GM21717 (cell line): ENCODE measurements at regions not wholly inside any gene's neighbourhood (a gene's known extent, or its start where the extent isn't known, plus 50 kb on each side); places are given as distances from the start of the nearest gene placed in this dataset.

Source experiments
- ATAC-seq: cut with Tn5 transposase; IDR thresholded peaks from one replicate; pipeline ENCODE4 v1.9.1; 2021; ENCODE audit warnings: mild to moderate bottlenecking, moderate library complexity; ENCODE audit not compliant: unreplicated experiment

DNA sequence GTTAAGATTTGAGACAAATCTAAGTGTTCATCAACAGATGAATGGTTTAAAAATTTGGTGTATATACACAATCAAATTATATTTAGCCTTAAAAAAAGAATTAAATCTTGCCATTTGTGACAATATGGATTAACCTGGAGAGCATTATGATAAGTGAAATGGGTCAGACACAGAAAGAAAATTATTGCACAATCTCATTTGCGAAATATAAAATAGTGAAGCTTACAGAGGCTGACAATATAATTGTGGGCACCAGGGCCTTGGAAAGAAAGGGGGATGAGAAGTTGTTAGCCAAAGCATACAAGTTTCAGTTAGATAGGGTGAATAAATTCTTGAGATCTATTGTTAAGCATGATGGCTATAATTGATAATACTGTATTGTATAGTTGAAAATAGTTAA is 883.0 kb downstream of the TECRL start:
- ATAC-seq: no peak

DNA sequence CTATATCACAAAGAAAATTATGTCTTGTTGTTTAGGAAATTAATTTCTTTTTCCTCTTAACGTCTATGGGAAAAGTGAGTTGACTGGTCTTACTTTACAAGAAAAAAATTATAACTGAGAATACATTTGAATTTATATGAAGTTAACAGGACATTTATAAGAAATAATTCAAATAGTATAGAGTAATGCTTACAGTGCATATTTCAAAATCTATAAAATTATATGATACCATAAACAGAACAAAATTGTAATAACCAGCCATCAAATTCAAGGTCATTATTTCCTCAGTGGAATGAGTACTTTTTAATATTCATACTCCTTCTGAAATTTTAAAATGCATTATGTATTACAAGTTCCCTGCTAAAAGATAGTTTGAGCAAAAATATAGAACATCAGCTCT is 884.5 kb downstream of the TECRL start:
- ATAC-seq: no peak

DNA sequence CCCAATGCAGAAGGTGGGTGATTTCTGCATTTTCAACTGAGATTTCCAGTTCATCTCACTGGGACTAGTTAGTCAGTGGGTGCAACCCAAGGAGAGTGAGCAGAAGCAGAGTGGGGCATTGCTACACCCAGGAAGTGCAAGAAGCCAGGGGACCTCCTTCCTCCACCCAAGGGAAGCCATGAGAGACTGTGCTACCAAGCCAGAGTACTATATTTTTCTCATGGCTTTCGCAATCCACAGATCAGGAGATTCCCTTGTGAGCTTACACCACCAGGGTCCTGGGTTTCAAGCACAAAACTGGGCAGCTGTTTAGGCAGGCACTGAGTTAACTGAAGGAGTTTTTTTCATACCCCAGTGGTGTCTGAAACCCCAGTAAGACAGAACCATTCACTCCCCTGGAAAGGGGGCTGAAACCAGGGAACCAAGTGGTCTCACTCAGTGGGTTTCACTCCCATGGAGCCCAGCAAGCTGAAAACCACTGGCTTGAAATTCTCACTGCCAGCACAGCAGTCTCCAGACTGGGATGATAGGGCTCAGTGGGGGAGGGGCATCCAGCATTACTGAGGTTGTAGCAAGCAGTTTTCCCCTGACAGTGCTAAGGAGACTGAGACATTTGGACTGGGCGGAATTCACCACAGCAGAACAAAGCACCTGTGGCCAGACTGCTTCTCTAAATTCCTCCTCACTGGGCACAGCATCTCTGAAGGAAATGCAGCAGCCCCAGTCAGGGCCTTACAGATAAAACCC is 903.4 kb downstream of the TECRL start:
- ATAC-seq: no peak

DNA sequence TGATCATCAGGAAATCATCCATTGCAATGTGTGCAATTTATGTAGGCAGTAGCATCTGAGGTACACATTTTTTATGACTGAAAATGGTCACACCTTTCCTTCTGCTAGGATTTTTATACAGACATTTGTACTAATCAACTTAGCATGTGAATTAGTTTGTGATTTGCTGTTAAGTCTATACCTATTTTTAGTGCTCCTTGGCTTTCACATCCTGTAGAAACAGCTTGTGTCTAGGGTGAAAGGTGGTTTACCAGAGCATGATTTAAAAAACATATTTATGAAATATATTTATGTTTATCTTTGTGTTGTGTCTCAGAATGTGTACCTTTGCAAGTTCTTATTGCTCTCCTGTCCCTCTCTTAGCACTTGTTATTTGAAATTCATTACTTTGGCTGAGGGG is 916.0 kb downstream of the TECRL start:
- no peak for ATAC-seq

DNA sequence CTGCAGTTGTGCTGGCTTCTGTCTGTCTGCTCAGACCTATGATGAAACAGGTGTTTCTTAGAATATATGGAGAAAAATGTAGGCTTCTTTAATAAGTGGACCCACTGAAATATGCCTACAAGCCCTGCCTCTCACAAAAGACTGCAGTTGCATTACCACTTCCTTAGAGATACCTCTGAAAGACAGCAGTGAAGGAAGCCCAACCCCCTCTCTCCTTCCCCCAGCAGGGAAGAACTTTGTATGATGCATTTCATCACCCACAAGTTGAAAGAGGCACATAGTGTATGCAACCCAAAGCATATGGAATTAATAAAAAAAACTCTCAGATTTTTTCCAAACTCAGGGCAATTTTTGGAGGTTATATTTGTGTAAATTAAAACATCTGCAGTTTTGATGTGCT is 916.7 kb downstream of the TECRL start:
- peak; percentile 52 for ATAC-seq

DNA sequence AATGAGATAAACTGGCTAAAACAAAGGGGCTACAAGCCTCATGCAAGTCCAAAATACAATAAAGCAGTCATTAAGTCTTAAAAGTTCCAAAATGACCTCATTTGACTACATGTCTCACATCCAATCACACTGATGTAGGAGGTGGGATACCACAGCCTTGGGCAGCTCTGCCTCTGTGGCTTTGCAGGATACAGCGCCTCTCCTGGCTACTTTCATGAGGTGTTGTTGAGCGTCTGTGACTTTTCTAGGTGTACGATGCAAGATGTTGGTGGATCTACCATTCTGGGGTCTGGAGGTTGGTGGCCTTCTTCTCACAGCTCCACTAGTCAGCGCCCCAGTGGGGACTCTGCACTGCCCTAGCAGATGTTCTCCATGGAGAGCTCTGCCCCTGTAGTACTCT is 944.9 kb downstream of the TECRL start:
- no peak for ATAC-seq

DNA sequence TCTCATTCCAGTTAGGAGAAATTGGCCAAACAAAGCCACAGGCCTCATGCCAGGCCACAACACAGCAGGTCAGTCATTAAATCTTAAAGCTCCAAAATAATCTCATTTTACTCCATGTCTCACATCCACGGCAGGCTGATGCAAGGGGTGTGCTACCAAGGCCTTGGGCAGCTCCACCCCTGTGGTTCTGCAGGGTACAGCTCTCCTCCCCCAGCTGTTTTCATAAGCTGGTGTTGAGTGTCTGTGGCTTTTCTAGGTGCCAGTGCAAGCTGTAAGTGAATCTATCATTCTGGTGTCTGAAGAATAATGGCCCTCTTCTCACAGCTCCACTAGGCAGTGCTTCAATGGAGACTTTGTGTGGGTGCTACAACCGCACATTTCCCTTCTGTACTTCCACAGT is 949.2 kb downstream of the TECRL start:
- no peak for ATAC-seq

DNA sequence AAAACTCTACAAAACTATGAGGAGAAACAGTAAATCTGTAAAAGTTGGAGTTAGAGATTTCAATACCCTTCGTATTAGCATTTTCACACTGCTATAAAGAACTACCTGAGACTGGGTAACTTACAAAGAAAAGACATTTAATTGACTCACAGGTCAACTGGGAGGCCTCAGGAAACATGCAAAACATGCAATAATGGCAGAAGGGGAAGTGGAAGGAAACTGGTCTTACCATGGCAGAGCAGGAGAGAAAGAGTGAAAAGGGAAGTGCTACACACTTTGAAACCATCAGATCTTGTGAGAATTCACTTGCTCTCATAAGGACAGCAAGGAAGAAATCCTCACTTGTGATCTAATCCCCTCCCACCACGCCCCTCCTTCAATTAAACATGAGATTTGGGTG is 949.9 kb downstream of the TECRL start:
- peak; percentile 88 for ATAC-seq

DNA sequence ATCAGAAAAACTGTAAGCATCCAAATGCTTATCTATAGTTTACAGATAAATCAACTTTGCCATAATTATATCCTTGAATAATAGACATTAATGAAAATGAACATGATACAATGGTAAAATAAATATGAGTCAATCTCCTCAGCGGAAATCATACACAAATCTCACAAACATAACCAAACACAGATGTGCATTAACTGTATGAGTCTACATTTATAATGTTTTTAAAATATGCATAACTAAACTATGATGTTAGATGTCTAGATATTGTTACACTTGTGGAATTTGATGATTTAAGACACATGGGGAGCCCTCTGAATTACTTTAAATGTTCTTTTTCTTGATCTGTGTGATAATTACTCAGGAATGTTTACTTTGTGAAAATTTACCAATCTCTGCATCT is 951.2 kb downstream of the TECRL start:
- no peak for ATAC-seq

DNA sequence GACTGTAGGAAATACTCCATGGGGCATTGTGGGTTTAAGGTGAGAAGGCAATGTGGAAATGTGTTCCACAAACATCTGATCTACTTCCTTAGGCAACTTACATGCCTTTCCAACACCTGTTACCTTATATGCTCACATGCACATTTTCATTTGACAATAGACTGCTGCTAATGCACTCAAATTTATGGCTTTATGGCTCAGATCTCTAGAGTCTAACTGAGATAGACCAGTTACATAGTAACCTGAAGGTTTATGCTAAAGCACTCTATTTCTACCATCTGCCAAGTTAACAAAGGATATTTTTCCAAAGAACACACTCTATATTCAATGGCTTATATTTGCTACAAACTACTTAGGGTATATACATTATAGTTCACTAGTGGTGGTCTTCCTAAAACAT is 969.0 kb downstream of the TECRL start:
- ATAC-seq: no peak

DNA sequence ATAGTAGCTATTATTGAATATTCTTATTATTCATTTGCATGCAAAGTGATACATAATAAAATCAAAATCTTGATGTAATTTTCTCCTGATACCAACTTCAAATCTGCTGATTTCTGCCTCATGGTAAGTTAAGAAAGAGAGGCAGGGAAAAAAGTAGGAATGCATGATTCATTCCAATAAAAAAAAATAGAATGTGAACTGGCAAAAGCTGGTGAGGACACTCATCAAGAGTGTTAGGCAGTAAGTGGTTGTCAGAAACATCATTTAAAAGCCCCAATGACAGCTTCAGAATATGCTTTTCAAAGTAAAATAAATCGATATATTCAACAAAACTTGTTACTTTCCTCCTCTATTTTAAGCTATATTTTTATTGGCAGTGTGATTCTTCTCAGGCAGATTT is 979.1 kb downstream of the TECRL start:
- ATAC-seq: no peak

DNA sequence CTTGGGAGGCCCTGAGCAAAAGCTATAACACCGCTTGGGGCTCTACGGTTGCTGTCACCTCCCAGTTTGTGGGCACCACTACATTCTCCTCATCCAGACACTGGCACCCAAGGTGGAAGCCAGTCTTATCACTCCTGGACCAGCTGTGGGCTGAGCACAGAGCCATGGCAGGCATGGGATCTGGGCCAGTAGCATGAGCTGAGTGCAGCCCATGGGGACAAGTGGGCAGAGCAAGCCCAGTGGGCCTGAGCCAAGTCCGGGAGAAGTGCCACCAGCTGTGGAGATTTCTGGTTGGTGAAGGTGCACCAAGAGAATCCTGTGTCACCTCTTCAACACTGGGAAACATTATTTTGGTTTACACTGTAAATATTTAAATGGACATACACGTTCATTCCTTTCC is 1013.0 kb downstream of the TECRL start:
- no peak for ATAC-seq

DNA sequence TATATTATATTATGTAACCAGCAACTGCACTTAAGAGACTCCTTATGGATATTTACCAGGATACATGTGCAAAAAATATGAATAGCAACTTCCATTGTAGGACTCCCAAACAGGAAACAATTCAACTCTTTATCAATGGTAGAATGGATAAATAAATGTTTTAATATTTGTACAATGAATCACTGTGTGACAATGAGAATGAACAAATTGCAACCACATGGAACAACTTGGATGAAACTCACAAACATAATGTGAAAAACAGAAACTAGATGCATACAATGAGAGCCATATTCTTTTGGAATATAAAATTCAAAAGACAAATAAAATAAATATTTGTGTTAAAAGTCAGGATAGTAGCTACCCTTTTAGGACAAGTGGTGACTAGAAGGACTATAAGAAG is 1015.7 kb downstream of the TECRL start:
- no peak for ATAC-seq

DNA sequence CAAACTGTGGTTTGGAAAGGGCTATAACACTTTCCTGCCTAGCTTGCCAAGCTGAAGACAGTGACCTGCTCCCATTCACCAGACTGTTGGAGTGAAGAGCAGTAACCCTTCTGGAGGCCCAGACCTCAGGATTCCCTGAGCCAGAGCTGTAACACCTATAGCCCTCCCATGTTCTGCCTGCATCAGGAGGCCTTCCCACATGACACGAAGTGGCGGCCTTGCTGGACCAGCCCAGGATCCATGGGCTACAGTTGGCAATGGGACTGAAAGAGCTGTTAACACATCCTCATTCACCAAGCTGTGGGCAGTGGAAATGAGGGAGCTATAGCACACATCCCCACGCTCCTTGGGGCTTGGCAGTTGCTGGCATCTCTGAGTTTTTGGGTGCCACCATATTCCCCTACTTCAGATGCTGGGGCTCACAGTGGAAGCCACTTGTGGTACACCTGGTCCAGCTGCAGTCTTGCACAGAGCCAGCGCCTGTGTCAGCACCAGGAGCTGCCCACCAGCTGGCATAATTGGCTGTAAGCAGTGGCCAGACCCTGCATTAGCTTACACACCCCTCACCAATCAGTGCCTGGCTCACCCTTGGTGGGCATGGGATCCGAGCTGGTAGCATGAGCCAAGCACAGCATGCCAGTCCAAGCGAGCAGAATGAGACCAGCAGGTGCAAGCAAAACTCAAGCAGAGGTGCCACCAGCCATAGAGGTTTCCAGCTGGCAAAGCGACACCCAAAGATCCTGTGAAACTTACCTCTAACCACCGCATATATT is 1029.3 kb downstream of the TECRL start:
- ATAC-seq: no peak

DNA sequence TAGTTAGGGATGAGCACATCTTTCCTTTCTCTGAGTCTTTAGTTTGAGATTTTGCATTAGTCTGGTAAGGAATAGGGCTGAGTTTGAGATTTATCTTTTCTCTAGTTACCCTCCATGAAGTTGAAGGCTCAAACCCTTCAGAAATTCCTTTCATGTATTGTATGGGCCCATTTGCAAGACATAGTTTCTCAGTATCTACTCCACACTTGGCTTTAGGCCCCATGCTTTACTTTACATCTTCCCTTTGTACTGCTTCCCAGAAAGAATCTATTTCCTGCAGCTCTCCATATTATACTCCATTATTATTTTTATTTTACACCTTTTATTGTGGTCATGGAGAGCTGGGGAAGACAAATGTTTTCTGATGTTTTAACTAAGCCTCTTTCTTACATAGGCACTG is 1038.2 kb downstream of the TECRL start:
- no peak for ATAC-seq

DNA sequence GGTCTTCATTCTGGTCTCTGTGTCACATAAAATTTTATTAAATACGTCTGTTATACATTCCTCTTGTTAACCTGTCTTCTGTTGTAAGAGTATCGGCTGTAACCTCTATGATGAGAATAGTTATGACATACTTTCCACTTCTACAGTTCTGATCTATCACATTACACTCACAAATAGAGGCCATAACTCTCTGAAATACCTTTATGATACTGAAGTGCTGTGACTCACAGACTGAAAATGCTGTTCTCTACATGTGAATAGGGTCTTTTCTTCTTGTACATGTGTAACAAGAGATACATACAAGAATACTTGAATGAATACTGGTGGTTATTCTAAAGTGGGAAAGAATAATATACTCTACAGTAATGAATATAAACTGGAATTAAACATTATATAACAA is 1047.6 kb downstream of the TECRL start:
- no peak for ATAC-seq

DNA sequence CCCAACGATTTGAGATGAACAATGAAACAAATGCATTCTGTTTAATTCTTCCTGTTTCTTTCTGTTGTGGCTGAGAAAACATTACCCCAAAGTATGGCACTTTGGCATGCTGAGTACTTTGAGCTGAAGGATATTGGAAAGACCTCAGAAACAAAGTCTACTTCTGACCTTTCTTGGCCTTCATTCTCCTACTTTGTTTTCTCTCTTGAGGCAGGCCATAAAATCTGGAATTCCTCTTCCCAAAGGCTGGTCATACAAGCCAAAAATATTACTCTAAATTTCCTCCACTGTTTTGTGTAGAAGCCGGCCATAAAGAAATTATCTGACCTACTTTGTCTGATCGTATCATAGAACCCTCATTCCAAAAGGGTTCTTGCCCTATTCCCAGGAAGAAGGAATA is 1048.2 kb downstream of the TECRL start:
- ATAC-seq: no peak

DNA sequence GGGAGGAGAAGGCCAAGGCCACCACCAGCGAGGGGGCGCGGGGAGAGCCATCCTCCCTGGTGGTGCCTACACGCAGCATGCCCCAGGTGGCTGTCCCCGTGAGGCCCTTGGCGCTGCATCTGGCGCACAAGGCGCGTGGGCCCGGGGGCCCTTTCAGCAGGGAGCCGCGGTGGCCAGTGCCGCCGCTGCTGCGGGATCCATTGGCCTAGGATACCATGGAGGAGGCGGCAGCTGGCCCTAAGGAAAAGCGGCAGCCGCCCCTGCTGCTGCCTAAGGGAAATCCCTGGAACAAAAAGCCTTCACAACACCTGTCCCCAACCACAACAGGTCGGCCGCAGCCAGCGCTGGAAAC is 1059.6 kb downstream of the TECRL start:
- no peak for ATAC-seq

DNA sequence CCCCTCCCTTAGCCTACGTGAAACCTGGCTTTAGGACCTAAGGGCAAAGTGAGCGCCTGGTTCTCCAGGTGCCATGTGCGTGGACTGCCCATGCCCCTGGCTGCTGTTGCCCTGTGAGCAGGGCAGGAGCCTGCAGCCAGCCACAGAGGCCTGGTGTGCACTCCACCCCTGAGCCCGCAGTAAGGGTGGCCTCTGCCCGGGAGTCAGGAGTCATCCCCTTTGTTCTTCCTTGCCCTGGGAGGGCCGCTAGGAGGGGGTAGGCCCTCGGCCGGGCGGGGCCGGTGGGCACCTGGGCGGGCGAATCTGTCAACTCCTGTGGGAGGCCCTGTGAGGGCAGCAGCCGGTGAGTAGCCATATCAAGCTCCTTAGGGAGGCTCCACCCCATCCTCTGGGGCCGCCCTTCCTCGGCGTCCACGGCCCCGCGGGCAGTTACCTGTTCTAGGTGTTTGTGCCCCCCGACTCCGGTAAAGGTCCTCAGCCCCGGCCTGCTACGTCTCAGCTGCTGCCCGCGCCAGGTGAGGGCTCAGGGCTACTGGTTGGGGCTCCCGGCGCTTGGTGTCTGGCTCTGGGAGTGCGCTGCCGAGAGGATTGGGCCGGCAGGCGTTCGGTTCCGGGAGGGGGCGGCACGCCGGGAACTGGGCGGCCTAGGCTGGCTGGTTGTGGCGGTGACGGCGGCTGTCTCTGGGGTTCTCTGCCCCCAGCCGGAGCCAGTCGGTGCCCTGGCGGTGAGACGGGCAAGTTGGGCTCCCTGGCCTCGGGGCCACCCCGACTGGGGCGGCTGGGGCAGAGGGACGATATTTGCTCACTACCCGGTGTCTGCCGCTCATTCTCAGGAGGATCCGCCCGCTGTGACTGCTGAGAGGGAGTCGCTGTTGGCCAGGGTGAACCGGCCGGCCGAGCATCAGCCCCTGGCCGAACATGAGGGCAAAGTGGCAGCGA is 1060.2 kb downstream of the TECRL start:
- ATAC-seq: no peak

DNA sequence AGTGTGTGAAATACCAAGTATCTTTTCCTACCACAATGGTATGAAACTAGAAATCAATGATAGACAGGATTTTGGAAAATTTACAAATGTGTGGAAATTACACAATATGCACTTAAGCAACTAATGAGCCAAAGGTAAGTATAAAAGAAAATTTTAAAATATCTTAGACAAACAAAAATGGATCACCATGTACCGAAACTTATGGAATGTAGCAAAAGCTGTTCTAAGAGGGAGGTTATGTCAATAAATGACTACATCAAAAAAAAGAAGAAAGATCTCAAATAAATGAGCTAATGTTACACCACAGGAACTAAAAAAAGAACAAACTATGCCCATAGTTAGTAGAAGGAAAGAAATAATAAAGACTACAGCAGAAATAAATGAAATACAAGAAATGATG is 1084.1 kb downstream of the TECRL start:
- ATAC-seq: no peak

DNA sequence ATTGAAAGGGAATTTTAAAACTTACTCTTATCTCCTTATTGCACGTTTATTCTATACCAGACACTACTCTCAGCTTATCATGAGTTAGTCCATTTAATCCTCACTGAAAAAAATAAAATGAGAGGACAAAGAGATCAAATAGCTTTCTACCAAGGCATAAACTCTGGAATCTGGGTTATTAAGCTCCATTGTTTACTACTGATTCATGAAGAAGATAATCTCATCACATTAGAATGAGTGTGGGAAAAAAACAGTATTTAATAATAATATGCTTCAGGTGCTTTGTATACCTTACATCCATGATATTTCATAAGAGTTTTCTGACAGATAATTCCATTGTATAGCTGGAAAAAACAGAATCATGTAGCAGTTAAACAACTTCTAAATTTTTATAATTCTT is 1092.6 kb downstream of the TECRL start:
- no peak for ATAC-seq

DNA sequence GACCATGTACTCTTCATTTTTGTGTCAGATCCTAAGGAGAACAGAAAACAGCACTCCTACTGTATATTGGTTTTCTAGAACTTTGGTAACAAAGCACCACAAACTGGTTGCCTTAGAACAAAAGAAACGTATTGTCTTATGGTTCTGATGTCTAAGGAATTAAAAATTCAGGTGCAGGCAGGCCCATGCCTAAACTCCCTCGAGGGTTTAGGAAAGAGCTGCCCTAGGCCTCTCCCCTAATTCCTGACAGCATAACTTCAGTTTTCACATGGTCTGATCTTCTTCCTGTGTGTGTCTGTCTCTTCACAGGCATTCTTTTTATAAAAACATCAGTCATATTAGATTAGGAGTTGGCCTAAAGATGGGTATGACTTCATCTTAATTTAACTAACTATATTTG is 1093.6 kb downstream of the TECRL start:
- ATAC-seq: no peak
